D721Med (cell line): ENCODE measurements at regions not wholly inside any gene's neighbourhood (a gene's known extent, or its start where the extent isn't known, plus 50 kb on each side); places are given as distances from the start of the nearest gene placed in this dataset.

Experiments
- DNase-seq: peaks from one replicate; pipeline ENCODE4 v3.0.0; 2011; ENCODE audit warnings: low spot score; ENCODE audit not compliant: insufficient read length
- FAIRE-seq: peaks from 2 replicates; lab custom pipeline; 2011; peaks lifted over from hg19 to GRCh38; lab: Jason Lieb, UNC
- CTCF ChIP-seq: IDR thresholded peaks from 2 replicates; pipeline ENCODE4 v1.5.1; 2012; ENCODE audit warnings: mild to moderate bottlenecking, control low read depth; ENCODE audit not compliant: insufficient read depth; ENCODE audit errors: missing control alignments

GRCh38 chr6:15929685-15930084 lies 199.2 kb upstream of the MYLIP start:
- TF ChIP-seq CTCF = no peak
- no peak for FAIRE-seq
- no peak for DNase-seq

- no peak for TF ChIP-seq CTCF
- DNase-seq = no peak
- no peak for FAIRE-seq
Measured at GRCh38 chr6:15927531-15928225, 201.2 kb upstream of the MYLIP start.

- TF ChIP-seq CTCF = no peak
- no peak for DNase-seq
- no peak for FAIRE-seq
Measured at GRCh38 chr6:15926256-15926655, 202.6 kb upstream of the MYLIP start.

GRCh38 chr6:15924893-15925292 lies 204.0 kb upstream of the MYLIP start:
- no peak for TF ChIP-seq CTCF
- no peak for DNase-seq
- FAIRE-seq = no peak

GRCh38 chr6:15922510-15923250 lies 206.2 kb upstream of the MYLIP start:
- no peak for FAIRE-seq
- no peak for TF ChIP-seq CTCF

GRCh38 chr6:15921243-15921642 lies 207.6 kb upstream of the MYLIP start:
- FAIRE-seq (no peak), DNase-seq (no peak)
- TF ChIP-seq CTCF = no peak

More at GRCh38 chr6:15922510-15923250, 206.2 kb upstream of the MYLIP start:
- no peak for DNase-seq

- FAIRE-seq (peak; percentile 76), DNase-seq (no peak)
- no peak for TF ChIP-seq CTCF
Measured at GRCh38 chr6:15916581-15916980, 212.3 kb upstream of the MYLIP start.
